ENCODE measurements at regions not wholly inside any gene's neighbourhood (a gene's known extent, or its start where the extent isn't known, plus 50 kb on each side); places are given as distances from the start of the nearest gene placed in this dataset.

DNA sequence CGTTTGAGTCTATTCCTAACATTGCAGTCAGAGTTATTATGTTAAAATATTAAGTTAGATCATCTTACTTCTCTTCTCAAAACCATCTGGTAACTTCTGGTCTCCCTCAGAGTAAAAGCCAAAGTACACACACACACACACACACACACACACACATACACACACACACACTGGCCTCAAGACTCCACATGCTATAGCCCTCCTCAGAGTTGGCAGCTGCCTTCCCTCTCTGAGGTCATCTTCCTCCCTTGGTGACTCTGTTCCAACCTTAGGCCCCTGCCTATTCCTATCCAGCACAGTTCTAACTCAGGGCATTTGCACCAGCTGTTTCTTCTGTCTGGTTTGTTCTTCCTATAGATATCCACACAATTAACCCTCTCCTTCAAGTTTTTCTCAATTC, 272.0 kb upstream of the SESN3 start:
- TF ChIP-seq, protein P1, sequence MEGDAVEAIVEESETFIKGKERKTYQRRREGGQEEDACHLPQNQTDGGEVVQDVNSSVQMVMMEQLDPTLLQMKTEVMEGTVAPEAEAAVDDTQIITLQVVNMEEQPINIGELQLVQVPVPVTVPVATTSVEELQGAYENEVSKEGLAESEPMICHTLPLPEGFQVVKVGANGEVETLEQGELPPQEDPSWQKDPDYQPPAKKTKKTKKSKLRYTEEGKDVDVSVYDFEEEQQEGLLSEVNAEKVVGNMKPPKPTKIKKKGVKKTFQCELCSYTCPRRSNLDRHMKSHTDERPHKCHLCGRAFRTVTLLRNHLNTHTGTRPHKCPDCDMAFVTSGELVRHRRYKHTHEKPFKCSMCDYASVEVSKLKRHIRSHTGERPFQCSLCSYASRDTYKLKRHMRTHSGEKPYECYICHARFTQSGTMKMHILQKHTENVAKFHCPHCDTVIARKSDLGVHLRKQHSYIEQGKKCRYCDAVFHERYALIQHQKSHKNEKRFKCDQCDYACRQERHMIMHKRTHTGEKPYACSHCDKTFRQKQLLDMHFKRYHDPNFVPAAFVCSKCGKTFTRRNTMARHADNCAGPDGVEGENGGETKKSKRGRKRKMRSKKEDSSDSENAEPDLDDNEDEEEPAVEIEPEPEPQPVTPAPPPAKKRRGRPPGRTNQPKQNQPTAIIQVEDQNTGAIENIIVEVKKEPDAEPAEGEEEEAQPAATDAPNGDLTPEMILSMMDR (conservative IDR thresholded peaks at IDR 0.05; ENCODE audit: low read depth, low read length), result no peak
- TF ChIP-seq POLR2A (IDR thresholded peaks at IDR 0.05; ENCODE audit: low read depth, low read length) (no peak), NFE2L2 (IDR thresholded peaks at IDR 0.05; ENCODE audit: low read depth, low read length) (no peak), RCOR1 (IDR thresholded peaks at IDR 0.05; ENCODE audit: insufficient replicate concordance, low read length) (no peak), CEBPB (IDR thresholded peaks at IDR 0.05; ENCODE audit: low read depth, low read length) (no peak), CHD1 (IDR thresholded peaks at IDR 0.05; ENCODE audit: low read depth, low read length) (no peak), MAFK (IDR thresholded peaks at IDR 0.05; ENCODE audit: low read depth, low read length) (no peak)
- TF ChIP-seq, protein P2, sequence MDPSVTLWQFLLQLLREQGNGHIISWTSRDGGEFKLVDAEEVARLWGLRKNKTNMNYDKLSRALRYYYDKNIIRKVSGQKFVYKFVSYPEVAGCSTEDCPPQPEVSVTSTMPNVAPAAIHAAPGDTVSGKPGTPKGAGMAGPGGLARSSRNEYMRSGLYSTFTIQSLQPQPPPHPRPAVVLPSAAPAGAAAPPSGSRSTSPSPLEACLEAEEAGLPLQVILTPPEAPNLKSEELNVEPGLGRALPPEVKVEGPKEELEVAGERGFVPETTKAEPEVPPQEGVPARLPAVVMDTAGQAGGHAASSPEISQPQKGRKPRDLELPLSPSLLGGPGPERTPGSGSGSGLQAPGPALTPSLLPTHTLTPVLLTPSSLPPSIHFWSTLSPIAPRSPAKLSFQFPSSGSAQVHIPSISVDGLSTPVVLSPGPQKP (IDR thresholded peaks at IDR 0.05; ENCODE audit: borderline replicate concordance, low read depth, low read length), result no peak

Data from IMR-90 (cell line).